PC-3 (cell line): ENCODE measurements at regions not wholly inside any gene's neighbourhood (a gene's known extent, or its start where the extent isn't known, plus 50 kb on each side); places are given as distances from the start of the nearest gene placed in this dataset.
"Not testable (repeated sequence)": the region's sequence is repeated elsewhere in the genome, so short reads cannot be mapped to it uniquely, and the experiment has no call there.

ENCODE experiments used
- EZH2 ChIP-seq: fragments of 300-600 bp; sonication (generic); IDR thresholded peaks from one replicate; pipeline ENCODE4 v1.6.1; 2017; ENCODE audit warnings: antibody characterized with exemption, mild to moderate bottlenecking, low read length; ENCODE audit not compliant: unreplicated experiment
- EZH2phosphoT487 ChIP-seq: fragments of 300-600 bp; sonication (generic); IDR thresholded peaks from 2 replicates; pipeline ENCODE4 v1.6.1; 2018; ENCODE audit warnings: mild to moderate bottlenecking, antibody characterized with exemption, low read length, borderline replicate concordance
- TF ChIP-seq, protein P1 (sequence below): fragments of 300-600 bp; sonication (generic); conservative IDR thresholded peaks from 2 replicates; pipeline ENCODE4 v1.5.1; 2017; ENCODE audit warnings: antibody characterized with exemption, low read depth, mild to moderate bottlenecking, low read length

DNA sequence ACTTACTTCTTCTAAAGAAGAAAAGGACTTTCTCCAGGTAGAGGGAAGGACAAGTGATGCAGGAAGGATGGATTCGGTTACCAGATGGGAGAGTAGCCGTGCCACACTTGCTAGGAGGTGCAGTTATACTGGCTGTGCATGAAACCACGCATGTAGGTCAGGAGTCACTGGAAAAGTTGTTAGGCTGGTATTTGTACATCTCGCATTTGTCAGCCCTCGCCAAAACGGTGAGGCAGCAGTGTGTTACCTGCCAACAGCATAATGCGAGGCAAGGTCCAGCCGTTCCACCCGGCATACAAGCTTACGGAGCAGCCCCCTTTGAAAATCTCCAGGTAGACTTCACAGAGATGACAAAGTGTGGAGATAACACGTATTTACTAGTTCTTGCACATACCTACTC lies 74.5 kb downstream of the DAPL1 start:
- TF ChIP-seq, protein P1, sequence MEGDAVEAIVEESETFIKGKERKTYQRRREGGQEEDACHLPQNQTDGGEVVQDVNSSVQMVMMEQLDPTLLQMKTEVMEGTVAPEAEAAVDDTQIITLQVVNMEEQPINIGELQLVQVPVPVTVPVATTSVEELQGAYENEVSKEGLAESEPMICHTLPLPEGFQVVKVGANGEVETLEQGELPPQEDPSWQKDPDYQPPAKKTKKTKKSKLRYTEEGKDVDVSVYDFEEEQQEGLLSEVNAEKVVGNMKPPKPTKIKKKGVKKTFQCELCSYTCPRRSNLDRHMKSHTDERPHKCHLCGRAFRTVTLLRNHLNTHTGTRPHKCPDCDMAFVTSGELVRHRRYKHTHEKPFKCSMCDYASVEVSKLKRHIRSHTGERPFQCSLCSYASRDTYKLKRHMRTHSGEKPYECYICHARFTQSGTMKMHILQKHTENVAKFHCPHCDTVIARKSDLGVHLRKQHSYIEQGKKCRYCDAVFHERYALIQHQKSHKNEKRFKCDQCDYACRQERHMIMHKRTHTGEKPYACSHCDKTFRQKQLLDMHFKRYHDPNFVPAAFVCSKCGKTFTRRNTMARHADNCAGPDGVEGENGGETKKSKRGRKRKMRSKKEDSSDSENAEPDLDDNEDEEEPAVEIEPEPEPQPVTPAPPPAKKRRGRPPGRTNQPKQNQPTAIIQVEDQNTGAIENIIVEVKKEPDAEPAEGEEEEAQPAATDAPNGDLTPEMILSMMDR = not testable (repeated sequence)
- TF ChIP-seq EZH2, EZH2phosphoT487: not testable (repeated sequence)
